GM18508 (cell line): ENCODE measurements at regions not wholly inside any gene's neighbourhood (a gene's known extent, or its start where the extent isn't known, plus 50 kb on each side); places are given as distances from the start of the nearest gene placed in this dataset.
"Not testable (repeated sequence)": the region's sequence is repeated elsewhere in the genome, so short reads cannot be mapped to it uniquely, and the experiment has no call there.

ENCODE experiments used
- ATAC-seq: cut with Tn5 transposase; IDR thresholded peaks from one replicate; pipeline ENCODE4 v1.9.1; 2021; ENCODE audit warnings: moderate number of reproducible peaks; ENCODE audit not compliant: insufficient read depth, unreplicated experiment

DNA sequence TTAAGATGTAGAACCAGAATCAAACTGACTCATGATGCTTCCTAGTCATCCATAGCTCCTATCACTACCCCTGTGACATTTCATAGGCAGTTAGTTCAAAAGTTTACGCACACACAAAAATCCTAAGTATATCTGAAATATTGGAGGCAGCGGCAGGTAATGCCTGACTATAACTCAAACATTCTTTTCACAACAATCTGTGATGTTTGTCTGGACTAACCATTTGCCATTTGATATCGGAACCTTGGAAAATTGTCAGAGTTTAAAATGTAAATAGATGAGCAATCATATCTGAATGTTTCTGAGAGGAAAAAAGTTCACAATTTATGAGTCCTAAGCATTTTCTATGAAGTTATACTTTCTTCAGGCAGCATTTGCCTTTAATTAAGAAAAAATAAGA, 1078.2 kb downstream of the EPHA7 start:
- ATAC-seq: no peak

DNA sequence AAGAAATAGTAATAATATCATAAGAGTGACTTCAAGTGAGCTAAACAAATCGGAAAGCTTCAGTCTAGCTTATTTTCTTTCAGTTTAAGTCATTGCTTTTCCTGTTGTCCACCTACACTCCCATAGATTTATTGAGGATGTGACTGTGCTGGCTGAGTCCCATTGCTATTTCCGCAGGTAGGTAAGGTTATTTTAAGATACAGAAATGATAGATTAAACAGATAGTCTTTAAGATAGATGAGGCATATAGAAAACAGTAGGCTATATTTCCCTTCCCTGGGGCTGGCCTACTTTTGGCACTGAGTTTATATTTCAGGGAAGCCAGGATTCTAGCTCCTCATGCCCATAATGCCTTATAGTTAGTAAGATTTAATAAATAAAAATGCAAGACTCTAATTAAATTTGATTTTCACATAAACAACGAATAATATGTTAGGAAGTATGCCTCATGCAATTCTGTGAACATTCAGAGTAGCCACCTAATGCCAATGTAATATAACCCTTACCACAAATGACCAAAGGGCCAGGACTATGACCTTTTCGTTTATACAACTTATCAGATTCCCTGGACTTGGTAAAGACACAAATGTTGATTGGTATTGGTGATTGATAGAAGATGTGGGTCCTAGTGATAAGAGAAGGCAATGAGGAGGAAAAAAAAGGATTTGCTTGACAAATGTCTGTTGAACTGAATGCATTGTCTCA, 1079.3 kb downstream of the EPHA7 start:
- no peak for ATAC-seq

DNA sequence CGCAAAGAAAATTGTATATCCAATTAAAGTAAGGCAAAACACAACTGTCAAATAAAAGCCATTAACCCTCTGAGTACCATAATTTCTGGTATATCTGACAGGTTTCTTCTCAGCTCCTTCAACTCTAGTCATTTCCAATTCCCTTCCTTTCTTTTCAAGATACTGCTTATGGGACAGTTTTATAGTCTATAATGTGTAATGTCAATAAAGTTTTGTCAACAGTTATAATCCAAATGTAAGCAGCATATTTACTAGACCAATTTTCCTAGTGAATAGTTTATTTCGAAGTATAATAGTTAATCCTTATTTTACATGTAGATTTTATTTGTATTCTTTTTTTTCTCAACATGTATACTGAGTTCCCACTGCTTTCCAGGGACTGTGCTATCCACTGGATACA, 1081.8 kb downstream of the EPHA7 start:
- ATAC-seq: no peak

DNA sequence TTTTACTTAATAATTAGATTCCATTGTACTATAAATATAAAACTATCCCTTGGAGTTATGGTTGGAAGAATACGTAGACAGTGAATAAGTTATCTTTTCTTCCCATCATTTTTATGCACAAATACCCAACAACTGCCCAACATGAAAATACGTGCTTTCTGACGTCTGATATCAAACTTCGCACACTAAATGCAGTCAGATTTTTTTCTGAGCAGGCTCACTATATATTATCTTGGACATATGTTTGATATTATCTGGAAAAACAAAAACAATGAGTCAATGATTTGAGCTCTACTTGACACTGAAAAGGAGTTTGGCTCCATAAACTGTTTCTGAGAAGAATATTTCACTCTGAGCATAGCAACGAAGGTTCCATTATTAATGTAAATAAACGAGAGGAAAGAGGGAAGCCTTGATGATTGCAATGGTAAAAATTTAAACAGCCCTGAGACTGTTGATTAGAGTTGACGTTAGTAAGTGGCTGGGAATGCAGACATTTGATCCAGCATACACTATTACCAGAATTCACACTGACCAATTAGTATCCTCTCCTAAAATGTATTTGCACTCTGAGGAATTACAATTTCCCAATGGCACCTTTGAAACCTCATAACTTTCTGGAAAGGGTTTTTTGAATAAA, 1090.0 kb downstream of the EPHA7 start:
- no peak for ATAC-seq

DNA sequence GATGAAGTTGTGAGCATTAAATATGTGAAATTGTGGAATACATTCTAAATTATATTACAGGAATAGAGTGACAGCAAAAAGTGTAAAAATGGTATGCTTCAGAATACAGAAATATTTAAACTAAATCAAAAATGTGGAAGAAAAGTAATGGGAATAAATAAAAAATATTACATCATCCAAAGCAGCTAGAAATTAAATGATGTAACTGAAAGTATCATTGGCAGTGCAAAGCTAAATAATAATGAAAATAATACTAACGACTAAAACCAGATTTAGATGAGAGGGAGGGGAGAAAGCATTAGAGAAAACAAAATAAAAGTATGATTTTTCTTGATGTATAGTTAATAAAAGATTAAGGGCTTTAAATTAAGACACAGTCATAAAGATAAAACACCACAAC, 1104.0 kb downstream of the EPHA7 start:
- ATAC-seq: no peak

DNA sequence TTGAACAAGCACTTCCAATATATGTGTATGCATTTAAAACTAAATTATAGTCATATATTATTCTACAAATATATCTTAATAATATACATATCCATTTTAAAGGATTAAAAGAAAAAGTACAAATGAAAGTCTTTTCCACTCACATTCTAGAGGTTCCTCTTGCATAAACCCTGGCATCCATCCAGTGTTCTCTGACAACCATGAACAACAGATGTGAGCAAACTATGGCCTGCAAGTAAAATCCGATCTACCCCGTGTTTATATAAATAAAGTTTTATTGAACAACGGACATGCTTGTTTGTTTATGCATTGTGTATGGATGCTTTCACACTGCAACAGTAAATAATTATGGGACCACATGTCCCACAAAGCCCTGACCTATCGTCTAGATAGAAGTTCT, 1122.3 kb downstream of the EPHA7 start:
- no peak for ATAC-seq

DNA sequence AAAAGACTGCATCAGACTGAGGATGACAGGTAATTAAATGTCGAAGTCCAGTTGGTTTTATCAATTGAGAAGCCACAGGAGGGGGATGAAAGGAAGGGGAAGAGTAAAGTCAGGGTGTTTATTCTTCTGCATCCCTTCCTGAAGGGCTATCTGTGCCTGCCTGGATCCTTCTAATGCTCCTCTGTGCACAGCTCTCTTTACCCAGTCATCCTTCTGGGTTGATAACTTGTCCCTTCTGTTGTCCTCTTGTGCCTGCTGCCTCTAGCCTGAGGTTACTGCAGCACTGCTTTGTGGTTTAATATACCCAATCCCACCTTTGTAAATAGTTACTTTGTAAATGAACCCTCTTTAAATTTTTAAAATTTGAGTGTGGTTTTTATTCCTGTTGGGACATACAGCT, 1127.3 kb downstream of the EPHA7 start:
- ATAC-seq: no peak

DNA sequence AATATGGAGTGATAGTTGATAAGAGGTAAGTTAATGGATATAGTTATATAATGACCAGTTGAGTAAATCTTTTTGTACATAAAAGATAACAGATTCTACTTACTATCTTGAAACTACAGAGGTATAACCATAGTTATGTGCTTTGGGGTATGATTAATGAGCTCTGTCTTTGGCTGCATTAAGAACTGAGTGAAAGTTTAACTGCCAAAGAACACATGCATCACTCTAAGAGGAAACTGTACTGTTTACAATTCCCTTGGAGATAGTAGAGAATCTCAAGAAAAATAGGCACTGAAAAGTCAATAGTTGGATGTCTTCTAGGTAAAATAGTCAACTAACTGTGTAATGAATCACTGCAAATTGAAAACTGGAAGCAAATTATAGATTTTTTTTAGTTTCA, 1129.5 kb downstream of the EPHA7 start:
- ATAC-seq: no peak

DNA sequence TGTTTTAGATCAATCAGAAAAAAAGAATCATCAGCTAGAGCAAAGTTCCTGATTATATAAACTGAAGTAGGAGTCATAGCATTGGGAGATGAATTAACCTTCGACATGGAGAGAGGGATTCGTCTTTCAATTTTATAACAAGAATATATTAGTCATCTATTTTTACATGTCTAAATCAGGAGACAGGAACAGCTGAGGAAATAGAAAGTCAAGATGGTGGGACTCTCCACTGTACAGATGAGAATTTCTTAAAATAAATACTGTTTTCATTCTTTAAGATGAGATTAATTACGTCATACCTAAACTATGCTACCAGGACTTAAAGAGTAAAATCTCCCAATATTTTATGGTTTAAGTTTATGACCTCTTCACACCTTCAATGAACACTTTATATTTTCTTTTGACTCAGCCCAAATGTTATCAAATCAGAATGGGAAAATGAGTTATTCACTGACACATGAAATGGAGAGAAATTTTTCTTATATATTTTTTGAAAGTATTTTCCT, 1137.7 kb downstream of the EPHA7 start:
- ATAC-seq: no peak

DNA sequence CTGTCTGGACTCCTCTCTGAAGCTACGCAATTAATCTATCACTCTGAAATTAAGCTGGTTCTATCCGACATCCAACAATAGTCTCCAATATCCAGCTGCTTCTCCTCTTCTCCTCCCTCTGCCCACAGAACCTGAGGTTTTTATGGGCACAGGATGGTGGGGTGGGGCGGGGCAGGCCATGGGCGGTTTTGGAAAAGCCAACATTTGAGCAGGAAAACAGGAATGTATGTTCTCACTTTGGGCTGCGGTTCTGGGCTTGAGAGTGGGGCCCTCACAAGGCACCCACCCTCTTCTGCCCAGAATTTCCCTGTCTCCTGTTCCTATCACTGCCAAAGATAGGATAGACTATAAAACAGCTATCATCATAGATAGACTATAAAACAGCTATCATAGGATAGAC, 1144.2 kb downstream of the EPHA7 start:
- no peak for ATAC-seq

DNA sequence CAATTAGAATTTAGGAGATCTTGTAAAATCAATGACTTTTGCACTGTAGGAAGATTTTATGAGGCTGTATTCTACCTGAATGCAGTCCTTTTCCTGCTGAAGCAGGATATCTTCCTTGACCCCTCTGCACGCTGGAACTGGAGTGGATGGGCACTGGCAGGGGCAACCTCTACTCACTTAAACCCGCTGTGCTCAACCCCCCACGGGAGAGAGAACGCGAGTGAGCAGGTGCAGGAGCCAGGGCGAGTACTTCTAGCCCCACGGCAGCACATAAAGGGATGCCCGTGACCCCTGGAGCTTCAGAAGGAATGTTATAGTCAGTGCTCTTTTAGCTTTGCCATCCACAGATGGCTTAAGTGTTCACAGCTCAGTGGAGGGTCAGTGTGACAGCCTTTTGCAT, 1144.8 kb downstream of the EPHA7 start:
- no peak for ATAC-seq

DNA sequence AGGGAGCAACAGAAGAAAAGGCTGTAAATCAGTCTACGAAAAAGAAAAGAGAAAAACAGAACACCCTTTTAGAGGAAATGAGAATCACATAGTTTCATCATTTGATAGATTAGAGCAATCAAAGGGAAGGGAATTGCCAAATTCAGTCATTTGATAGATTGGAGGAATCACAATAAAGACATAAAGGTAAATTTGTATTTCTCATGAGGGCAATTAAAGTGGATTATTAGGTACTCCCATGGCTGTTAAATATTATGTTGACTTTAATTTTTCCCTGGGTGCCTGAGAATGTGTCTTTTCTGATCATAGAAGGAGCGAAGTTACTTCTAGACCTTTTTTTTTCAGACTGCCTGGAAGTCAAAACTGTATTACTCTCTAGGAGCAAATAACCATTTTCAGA, 1145.7 kb downstream of the EPHA7 start:
- ATAC-seq: no peak

DNA sequence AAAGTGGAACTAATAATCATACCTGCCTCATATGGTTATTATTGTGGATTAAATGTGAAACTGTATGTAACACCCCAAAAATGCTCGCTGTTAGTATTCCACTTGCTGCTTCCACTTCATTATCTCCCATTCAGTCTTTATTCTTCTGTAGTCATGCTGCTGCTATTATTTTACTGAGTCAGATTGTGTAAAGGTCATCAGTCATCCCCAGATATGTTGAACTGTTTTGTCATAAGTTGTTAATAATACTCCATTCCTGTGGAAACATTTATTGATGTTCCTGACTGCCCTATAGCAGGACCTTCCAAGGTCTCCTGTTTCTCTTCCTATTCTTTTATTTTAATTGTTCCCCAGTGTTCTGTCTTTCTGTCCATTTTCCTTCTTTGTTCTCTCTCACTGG, 1148.3 kb downstream of the EPHA7 start:
- ATAC-seq: no peak

DNA sequence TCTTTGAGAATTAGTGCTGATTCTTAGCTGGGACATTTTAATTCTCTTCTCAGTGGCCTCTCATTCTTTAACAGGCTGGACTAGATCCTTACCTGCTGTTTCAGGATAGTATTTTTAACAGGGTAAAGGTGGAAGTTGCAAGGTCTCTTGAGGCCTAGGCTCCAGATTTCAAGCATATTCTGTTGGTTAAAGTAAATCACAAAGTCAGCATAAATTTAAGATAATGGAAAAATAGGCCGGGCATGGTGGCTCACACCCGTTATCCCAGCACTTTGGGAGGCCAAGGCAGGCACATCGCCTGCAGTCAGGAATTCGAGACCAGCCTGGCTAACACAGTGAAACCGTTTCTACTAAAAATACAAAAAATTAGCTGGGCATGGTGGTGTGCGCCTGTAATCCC, 1149.0 kb downstream of the EPHA7 start:
- no peak for ATAC-seq

DNA sequence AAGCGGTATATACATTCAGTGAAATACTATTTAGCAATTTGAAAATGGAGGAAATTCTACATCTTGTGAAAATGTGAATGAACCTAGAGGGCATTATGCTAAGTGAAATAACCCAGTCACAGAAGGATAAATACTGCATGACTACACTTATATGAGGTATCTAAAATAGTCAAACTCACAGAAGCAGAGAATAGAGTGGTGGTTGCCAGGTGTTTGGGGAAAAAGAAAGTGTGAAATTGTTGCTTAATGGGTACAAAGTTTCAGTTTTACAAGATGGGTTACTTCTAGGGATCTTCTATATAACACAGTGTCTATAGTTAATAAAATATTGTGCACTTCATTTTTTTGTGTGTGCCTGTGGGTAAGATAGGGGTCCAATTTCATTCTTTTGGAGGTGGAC, 1152.0 kb downstream of the EPHA7 start:
- ATAC-seq: no peak

DNA sequence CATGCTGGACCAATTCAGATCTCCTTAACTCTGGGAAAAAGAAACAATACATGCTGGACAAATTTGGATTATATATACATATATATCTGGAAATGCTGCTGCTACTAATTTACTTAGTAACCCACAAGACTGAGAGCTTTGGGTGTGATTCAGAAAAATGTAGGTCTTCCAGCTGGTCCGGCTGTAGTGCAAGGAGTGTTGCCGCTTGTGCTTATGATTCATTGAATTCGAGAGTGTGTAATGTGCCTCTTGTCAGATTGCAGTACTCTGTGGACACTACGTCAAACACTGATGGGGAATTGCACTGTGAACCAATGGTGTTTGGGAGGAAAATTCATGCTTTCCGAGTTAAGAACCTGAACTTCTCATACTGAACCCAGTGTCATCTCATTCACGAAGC, 1155.5 kb downstream of the EPHA7 start:
- no peak for ATAC-seq

DNA sequence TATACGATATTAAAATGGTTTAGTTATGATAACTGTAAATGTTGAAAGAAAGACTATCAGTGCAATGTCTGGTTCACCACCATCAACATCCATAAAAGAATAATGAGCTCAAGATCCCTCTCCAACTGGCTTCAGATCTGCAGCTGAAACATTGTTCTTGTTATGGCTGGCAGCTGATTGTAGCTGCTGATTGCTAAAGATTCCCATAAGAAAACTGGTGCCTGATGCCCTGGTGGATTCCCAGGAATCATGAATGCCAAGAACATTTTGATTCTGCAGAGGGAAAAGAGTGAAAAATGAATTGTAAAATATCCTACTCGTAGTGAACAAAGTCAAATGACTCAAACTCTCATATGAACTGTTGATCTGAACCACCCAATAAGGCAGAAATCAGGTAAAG, 1160.2 kb downstream of the EPHA7 start:
- no peak for ATAC-seq

DNA sequence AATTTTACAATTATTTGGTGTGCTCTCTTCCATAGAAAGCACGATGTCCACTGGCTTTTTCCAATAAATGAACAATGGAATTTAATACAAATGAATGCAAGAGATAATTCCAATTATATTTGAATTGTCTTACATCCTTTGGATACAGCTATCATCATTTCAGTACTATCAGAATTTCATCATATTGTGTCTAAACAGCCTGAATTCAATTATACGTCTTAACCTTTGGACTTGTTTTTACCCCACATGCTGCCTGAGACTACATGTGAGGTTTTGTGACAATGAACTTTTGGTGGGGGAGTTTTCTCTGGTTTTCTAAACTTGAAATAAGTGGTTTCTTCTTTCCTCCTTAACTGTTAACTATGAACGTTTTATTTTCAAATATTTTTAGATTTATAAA, 1176.0 kb downstream of the EPHA7 start:
- no peak for ATAC-seq

DNA sequence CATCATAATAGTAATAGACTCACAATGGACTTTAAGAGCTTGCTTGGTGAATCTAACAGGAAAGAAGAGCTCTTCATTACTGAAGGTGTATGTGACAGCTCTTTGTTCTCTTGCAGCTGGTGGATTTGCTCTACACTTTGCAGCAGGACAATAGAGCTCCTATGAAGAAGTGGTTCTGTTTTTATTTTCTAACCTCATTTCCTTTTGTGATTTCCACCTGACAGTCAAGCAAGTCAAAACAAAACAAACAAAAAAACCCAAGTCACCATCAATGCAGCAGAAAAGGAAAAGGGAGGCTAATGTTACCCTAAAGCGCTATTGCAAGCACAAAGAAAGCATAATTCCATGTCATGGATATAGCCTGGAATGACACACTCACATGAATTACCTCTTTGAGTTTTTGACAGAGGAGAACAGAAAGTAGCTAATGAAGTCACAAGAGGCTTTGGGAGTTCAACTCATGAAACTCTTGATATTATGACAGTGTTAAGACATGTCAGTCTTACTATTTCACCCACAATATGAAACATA, 1188.1 kb downstream of the EPHA7 start:
- no peak for ATAC-seq

DNA sequence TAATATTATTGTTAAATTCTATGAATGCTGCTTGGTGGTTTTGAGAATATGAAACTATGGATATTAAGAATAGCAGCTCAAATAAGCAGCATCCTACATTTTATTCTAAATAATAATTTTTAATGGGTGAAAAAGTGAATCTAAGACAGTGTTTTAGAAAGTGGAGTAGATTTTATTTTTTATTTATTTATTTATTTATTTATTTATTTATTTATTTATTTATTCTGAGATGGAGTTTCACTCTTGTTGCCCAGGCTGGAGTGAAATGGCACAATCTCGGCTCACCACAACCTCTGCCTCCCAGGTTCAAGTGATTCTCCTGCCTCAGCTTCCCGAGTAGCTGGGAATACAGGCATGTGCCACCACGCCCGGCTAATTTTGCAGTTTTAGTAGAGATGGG, 1199.4 kb downstream of the EPHA7 start:
- ATAC-seq: not testable (repeated sequence)

DNA sequence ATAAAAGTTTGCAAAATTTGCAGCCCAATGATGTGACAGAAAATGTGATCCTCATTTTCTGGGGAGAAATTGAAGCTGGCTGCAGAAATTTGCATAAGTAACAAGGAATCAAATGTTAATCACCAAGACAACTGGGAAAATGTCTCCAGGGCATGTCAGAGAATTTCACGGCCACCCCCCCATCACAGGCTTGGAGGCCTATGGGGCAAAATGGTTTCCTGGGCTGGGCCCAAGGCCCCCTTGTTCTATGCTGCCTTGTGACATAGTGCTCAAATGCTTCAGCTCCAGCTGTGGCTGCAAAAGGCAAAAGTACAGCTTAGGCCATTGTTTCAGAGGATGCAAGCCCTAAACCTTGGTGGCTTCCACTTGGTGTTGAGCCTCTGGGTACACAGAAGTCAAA, 1202.6 kb downstream of the EPHA7 start:
- no peak for ATAC-seq

DNA sequence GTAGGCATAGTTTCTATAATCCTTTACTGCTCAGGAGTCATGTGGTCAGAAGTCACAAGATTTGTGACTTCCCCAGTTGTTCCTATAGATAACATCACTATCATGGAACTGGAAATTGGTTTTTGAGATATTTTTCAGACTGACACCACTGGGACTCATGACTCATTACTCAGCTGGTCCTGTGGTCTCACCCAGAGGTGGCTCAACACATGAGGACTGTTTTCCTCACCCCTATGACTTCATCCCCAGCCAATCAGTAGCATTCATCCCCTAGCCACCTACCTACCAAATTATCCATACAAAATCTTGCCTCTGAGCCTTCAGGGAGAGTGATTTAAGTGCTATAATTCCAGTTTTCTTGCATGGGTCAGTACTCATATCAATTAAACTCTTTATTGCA, 1217.7 kb downstream of the EPHA7 start:
- ATAC-seq: no peak
